ENCODE measurements at regions not wholly inside any gene's neighbourhood (a gene's known extent, or its start where the extent isn't known, plus 50 kb on each side); places are given as distances from the start of the nearest gene placed in this dataset.

GRCh38 chr13:73974051-73974450, 160.2 kb downstream of the KLF12 start:
- no peak for TF ChIP-seq IRF2 (CRISPR knock-in tag; IDR thresholded peaks at IDR 0.05; ENCODE audit: borderline replicate concordance, low read depth)
- TF ChIP-seq ZNF512 (CRISPR knock-in tag; IDR thresholded peaks at IDR 0.05; ENCODE audit: borderline replicate concordance) = no peak
- no peak for TF ChIP-seq MLX (CRISPR knock-in tag; IDR thresholded peaks at IDR 0.05)
- TF ChIP-seq GRHL2 (CRISPR knock-in tag; IDR thresholded peaks at IDR 0.05; ENCODE audit: insufficient replicate concordance, severe bottlenecking) = no peak
- no peak for TF ChIP-seq OVOL2 (CRISPR knock-in tag; IDR thresholded peaks at IDR 0.05; ENCODE audit: borderline replicate concordance)
- TF ChIP-seq NFE2L1 (CRISPR knock-in tag; IDR thresholded peaks at IDR 0.05) = no peak
- TF ChIP-seq AFF4 (CRISPR knock-in tag; IDR thresholded peaks at IDR 0.05; ENCODE audit: borderline replicate concordance) = no peak
- TF ChIP-seq EMX1 (CRISPR knock-in tag; IDR thresholded peaks at IDR 0.05) = no peak
- TF ChIP-seq ZNF281 (CRISPR knock-in tag; IDR thresholded peaks at IDR 0.05) = no peak
- no peak for TF ChIP-seq IRF1 (CRISPR knock-in tag; IDR thresholded peaks at IDR 0.05)
- no peak for TF ChIP-seq CREB1 (CRISPR knock-in tag; IDR thresholded peaks at IDR 0.05)
- TF ChIP-seq KAT7 (CRISPR knock-in tag; IDR thresholded peaks at IDR 0.05; ENCODE audit: borderline replicate concordance) = no peak
- no peak for TF ChIP-seq ATF3 (CRISPR knock-in tag; conservative IDR thresholded peaks at IDR 0.05)
- no peak for TF ChIP-seq ATF6 (CRISPR knock-in tag; IDR thresholded peaks at IDR 0.05)
- no peak for TF ChIP-seq PRDM15 (CRISPR knock-in tag; IDR thresholded peaks at IDR 0.05)
- TF ChIP-seq USF1 (CRISPR knock-in tag; IDR thresholded peaks at IDR 0.05) = no peak
- Mint-ChIP-seq H3K27ac (no peak overlapping the region), H3K27me3 (ENCODE audit: low read depth) (no peaks in the 10 kb centered on the region), H3K4me1 (peaks cover 38% of the 10 kb centered on the region), H3K4me3 (no peak overlapping the region), H3K9me3 (no peaks in the 10 kb centered on the region), H3K36me3 (no peaks in the 10 kb centered on the region)
- ATAC-seq (no peak), DNase-seq (ENCODE audit: low spot score) (no peak)
- CTCF ChIA-PET = no interaction called here
- POLR2A ChIA-PET = no interaction called here

Data from WTC11 (cell line).